BJ (cell line): ENCODE measurements at regions not wholly inside any gene's neighbourhood (a gene's known extent, or its start where the extent isn't known, plus 50 kb on each side); places are given as distances from the start of the nearest gene placed in this dataset.

ENCODE experiments used
- CTCF ChIA-PET: fragments of 350-600 bp; formaldehyde crosslinking; extraction: SDS; loops from one replicate; lab custom pipeline; 2021; ENCODE audit warnings: antibody characterized with exemption, inconsistent platforms; lab: Yijun Ruan, JAX
- POLR2A ChIA-PET: fragments of 300-600 bp; sonication (Branson Sonifier 250); formaldehyde crosslinking; extraction: SDS; loops from one replicate; lab custom pipeline; 2021; ENCODE audit warnings: antibody characterized with exemption; lab: Charles Lee
- DNase-seq: peaks from one replicate; pipeline ENCODE4 v3.0.0-alpha.2; 2011; ENCODE audit warnings: low read depth
- H3K27me3 ChIP-seq: 2 replicates; pipeline ENCODE4 v1.6.0; 2011; ENCODE audit warnings: low read length; ENCODE audit not compliant: control insufficient read depth, insufficient read depth
- H3K36me3 ChIP-seq: 2 replicates; pipeline ENCODE4 v1.5.1; 2011; ENCODE audit warnings: low read length; ENCODE audit not compliant: control insufficient read depth, insufficient read depth
- H3K4me3 ChIP-seq: 2 replicates; pipeline ENCODE4 v1.5.1; 2011; ENCODE audit warnings: low read depth, mild to moderate bottlenecking, control low read depth, low read length
- CTCF ChIP-seq: IDR thresholded peaks from 2 replicates; pipeline ENCODE4 v1.5.1; 2011; ENCODE audit warnings: low read depth, mild to moderate bottlenecking, control low read depth, inconsistent platforms, low read length, moderate library complexity; ENCODE audit not compliant: insufficient read depth

- DNase-seq, result no peak
- ChIA-PET CTCF (interaction anchor here (0.6 kb wide), 1 partner anchor 178 kb away, joined by 3 read pairs; no protein-coding TSS in a partner anchor), POLR2A (no interaction called here)
- no peak for TF ChIP-seq CTCF
- no peak overlapping the region for H3K4me3 ChIP-seq
- H3K27me3 ChIP-seq, result no peaks in the 10 kb centered on the region
- H3K36me3 ChIP-seq, result no peaks in the 10 kb centered on the region
These were observed 190.0 kb upstream of the IRS2 start for GRCh38 chr13:109976206-109976997.

GRCh38 chr13:109974354-109974753 is 188.0 kb upstream of the IRS2 start:
- Histone ChIP-seq H3K27me3 (no peaks in the 10 kb centered on the region), H3K36me3 (no peaks in the 10 kb centered on the region), H3K4me3 (no peak overlapping the region)
- ChIA-PET CTCF (no interaction called here), POLR2A (no interaction called here)
- TF ChIP-seq CTCF, result no peak
- DNase-seq, result no peak

GRCh38 chr13:109973279-109973678 is 186.9 kb upstream of the IRS2 start:
- CTCF ChIA-PET, result no interaction called here
- DNase-seq, result no peak
- H3K4me3 ChIP-seq, result no peak overlapping the region
- TF ChIP-seq CTCF, result no peak
- POLR2A ChIA-PET, result no interaction called here
- no peaks in the 10 kb centered on the region for H3K27me3 ChIP-seq
- no peaks in the 10 kb centered on the region for H3K36me3 ChIP-seq

- Histone ChIP-seq H3K36me3 (no peaks in the 10 kb centered on the region), H3K4me3 (no peak overlapping the region), H3K27me3 (no peaks in the 10 kb centered on the region)
- no peak for TF ChIP-seq CTCF
- ChIA-PET POLR2A (interaction anchor here (1.3 kb wide), 1 partner anchor 14 kb away, joined by 4 read pairs; no protein-coding TSS in a partner anchor), CTCF (interaction anchor here (1.3 to 1.4 kb wide), 3 partner anchors 8 to 187 kb away, joined by 3 to 4 read pairs (median 4); no protein-coding TSS in a partner anchor)
- no peak for DNase-seq
These were observed 185.2 kb upstream of the IRS2 start for GRCh38 chr13:109971456-109972090.

- H3K27me3 ChIP-seq, result no peaks in the 10 kb centered on the region
- H3K4me3 ChIP-seq, result no peak overlapping the region
- DNase-seq, result peak; percentile 55
- POLR2A ChIA-PET, result interaction anchor here (1.3 kb wide), 1 partner anchor 14 kb away, joined by 4 read pairs; no protein-coding TSS in a partner anchor
- TF ChIP-seq CTCF, result no peak
- CTCF ChIA-PET, result interaction anchor here (1.4 kb wide), 1 partner anchor 10 kb away, joined by 3 read pairs; no protein-coding TSS in a partner anchor
- H3K36me3 ChIP-seq, result no peaks in the 10 kb centered on the region
These were observed 184.6 kb upstream of the IRS2 start for GRCh38 chr13:109971006-109971405.
